Right lobe of liver (tissue), 4 donors: ENCODE measurements at regions not wholly inside any gene's neighbourhood (a gene's known extent, or its start where the extent isn't known, plus 50 kb on each side); places are given as distances from the start of the nearest gene placed in this dataset.
"Not testable (repeated sequence)": the region's sequence is repeated elsewhere in the genome, so short reads cannot be mapped to it uniquely, and the experiment has no call there.

Experiments used
- CTCF ChIP-seq, 4 donors: fragments of 200-600 bp in 3 of 4; fragments of 450-650 bp in 1 of 4; IDR thresholded peaks; one replicate each; pipeline versions ENCODE4 v1.5.1 to v1.8.0; 2016 to 2022; ENCODE audit warnings: antibody characterized with exemption in 4 of 4, mild to moderate bottlenecking in 2 of 4
- POLR2A ChIP-seq: fragments of 450-650 bp; IDR thresholded peaks from one replicate; pipeline ENCODE4 v1.6.1; 2017; ENCODE audit warnings: antibody characterized with exemption, mild to moderate bottlenecking
- donor health status: DM: no; HTN: no; CAD: no.
- donor health status: DM: no; HTN: no; CAD: no.
- donor health status: DM: no; HTN: yes; CAD: no.

- TF ChIP-seq CTCF (IDR thresholded peaks at IDR 0.05); POLR2A: not testable (repeated sequence)
These were observed 553.1 kb downstream of the CDH9 start for GRCh38 chr5:26485146-26485860.
